GM12878 (cell line): ENCODE measurements at regions not wholly inside any gene's neighbourhood (a gene's known extent, or its start where the extent isn't known, plus 50 kb on each side); places are given as distances from the start of the nearest gene placed in this dataset.

ENCODE experiments used
- ATAC-seq: fragments of 200-7000 bp; cut with Tn5 transposase; 3 replicates; pipeline ENCODE4 v1.9.1; 2020; ENCODE audit warnings: mild to moderate bottlenecking, moderate library complexity
- BruUV-seq: library from RNA; stranded (reverse); fragments of 400-500 nt; replicated peaks from 2 replicates; lab custom pipeline; 2021; lab: Mats Ljungman, UMichigan
- CTCF ChIA-PET: fragments of 300-600 bp; sonication (Branson Sonifier 250); formaldehyde crosslinking; extraction: SDS; loops from one replicate; lab custom pipeline; 2021; ENCODE audit warnings: inconsistent platforms; lab: Yijun Ruan, JAX
- POLR2A ChIA-PET: fragments of 350-600 bp; formaldehyde crosslinking; extraction: SDS; loops from one replicate; lab custom pipeline; 2021; ENCODE audit warnings: inconsistent platforms; lab: Charles Lee
- RAD21 ChIA-PET: fragments of 300-600 bp; sonication (Branson Sonifier 250); formaldehyde crosslinking; loops from one replicate; lab custom pipeline; 2023; ENCODE audit warnings: antibody characterized with exemption; ENCODE audit not compliant: unreplicated experiment; lab: Charles Lee
- SMC1A ChIA-PET: fragments of 300-600 bp; sonication (Branson Sonifier 250); formaldehyde crosslinking; loops from one replicate; lab custom pipeline; 2023; ENCODE audit not compliant: unreplicated experiment, uncharacterized antibody; lab: Charles Lee
- DNase-seq: peaks from one replicate; pipeline ENCODE4 v3.0.0-alpha.2; 2011; ENCODE audit warnings: low read depth, low spot score
- FAIRE-seq: peaks from 3 replicates; lab custom pipeline; 2011; peaks lifted over from hg19 to GRCh38; lab: Jason Lieb, UNC
- H2AFZ ChIP-seq: 2 replicates; pipeline ENCODE4 v1.6.0; 2011; ENCODE audit warnings: low read depth, low read length, control low read depth; ENCODE audit not compliant: control insufficient read depth
- H3K27ac ChIP-seq: 2 replicates; pipeline ENCODE4 v1.5.1; 2011; ENCODE audit warnings: control low read depth; ENCODE audit not compliant: control insufficient read depth, insufficient read depth
- H3K27me3 ChIP-seq, 2 experiments: replicated peaks in 1 of 2; 2 replicates each; pipeline versions ENCODE4 v1.6.0 to v1.6.1; 2011; ENCODE audit warnings: low read length in 1 of 2; ENCODE audit not compliant: control insufficient read depth in 2 of 2, insufficient read depth in 2 of 2
- H3K36me3 ChIP-seq, 2 experiments: 2 replicates each; pipeline ENCODE4 v1.5.1; 2011; ENCODE audit warnings: low read length in 1 of 2; ENCODE audit not compliant: control insufficient read depth in 2 of 2, insufficient read depth in 2 of 2
- H3K4me1 ChIP-seq: 2 replicates; pipeline ENCODE4 v1.6.1; 2011; ENCODE audit warnings: mild to moderate bottlenecking, low read length, moderate library complexity, mixed read lengths; ENCODE audit not compliant: control insufficient read depth, insufficient read depth
- H3K4me2 ChIP-seq: 2 replicates; pipeline ENCODE4 v1.6.0; 2011; ENCODE audit warnings: control low read depth; ENCODE audit not compliant: control insufficient read depth, insufficient read depth
- H3K4me3 ChIP-seq: fragments of 200-600 bp; sonication (generic); 2 replicates; pipeline ENCODE4 v1.5.1; 2016
- H3K79me2 ChIP-seq: 2 replicates; pipeline ENCODE4 v1.6.0; 2011; ENCODE audit warnings: low read length; ENCODE audit not compliant: control insufficient read depth, insufficient read depth
- H3K9ac ChIP-seq: 2 replicates; pipeline ENCODE4 v1.8.0; 2011; ENCODE audit warnings: low read length, control low read depth, mixed read lengths; ENCODE audit not compliant: control insufficient read depth, insufficient read depth
- H3K9me3 ChIP-seq: replicated peaks from 3 replicates; pipeline ENCODE4 v1.5.1; 2011; ENCODE audit warnings: mild to moderate bottlenecking, low read length; ENCODE audit not compliant: control insufficient read depth, insufficient read depth
- H4K20me1 ChIP-seq: 2 replicates; pipeline ENCODE4 v1.6.0; 2011; ENCODE audit not compliant: control insufficient read depth, insufficient read depth
- BCL11A ChIP-seq: IDR thresholded peaks from 2 replicates; pipeline ENCODE4 v1.6.1; 2011; ENCODE audit warnings: low read depth, low read length
- EED ChIP-seq: sonication (generic); IDR thresholded peaks from 2 replicates; pipeline ENCODE4 v1.6.1; 2016; ENCODE audit warnings: antibody characterized with exemption, low read depth
- ETV6 ChIP-seq, 2 experiments: fragments of 450-650 bp in 1 of 2; IDR thresholded peaks in 1 of 2; conservative IDR thresholded peaks in 1 of 2; 2 replicates each; pipeline ENCODE4 v1.6.1; 2014; ENCODE audit warnings: antibody characterized with exemption in 1 of 2, borderline replicate concordance in 1 of 2, low read depth in 1 of 2, mild to moderate bottlenecking in 1 of 2, moderate library complexity in 1 of 2
- IKZF2 ChIP-seq, 2 experiments: fragments of 450-650 bp; IDR thresholded peaks; 2 replicates each; pipeline ENCODE4 v1.6.1; 2017; ENCODE audit warnings: mild to moderate bottlenecking in 2 of 2, moderate library complexity in 2 of 2
- KLF5 ChIP-seq: fragments of 450-650 bp; IDR thresholded peaks from 2 replicates; pipeline ENCODE4 v1.6.1; 2014; ENCODE audit warnings: mild to moderate bottlenecking; ENCODE audit not compliant: partially characterized antibody
- LARP7 ChIP-seq: fragments of 450-650 bp; IDR thresholded peaks from 2 replicates; pipeline ENCODE4 v1.6.1; 2017; ENCODE audit warnings: mild to moderate bottlenecking
- MYC ChIP-seq: IDR thresholded peaks from 2 replicates; pipeline ENCODE4 v1.6.1; 2011; ENCODE audit warnings: mild to moderate bottlenecking, low read length, moderate library complexity, inconsistent platforms; ENCODE audit not compliant: insufficient read depth, insufficient replicate concordance, insufficient read length, severe bottlenecking
- NFYA ChIP-seq: IDR thresholded peaks from 2 replicates; pipeline ENCODE4 v1.6.1; 2011; ENCODE audit warnings: low read depth, mild to moderate bottlenecking, low read length, improper control_type of control experiment, borderline replicate concordance
- NKRF ChIP-seq: fragments of 450-650 bp; conservative IDR thresholded peaks from 2 replicates; pipeline ENCODE4 v1.6.1; 2017; ENCODE audit warnings: mild to moderate bottlenecking, moderate library complexity
- NR2C2 ChIP-seq: IDR thresholded peaks from 2 replicates; pipeline ENCODE4 v1.6.1; 2011; ENCODE audit warnings: borderline replicate concordance, low read depth; ENCODE audit not compliant: control insufficient read depth, insufficient read length
- SREBF2 ChIP-seq: IDR thresholded peaks from 2 replicates; pipeline ENCODE4 v1.6.1; 2012; ENCODE audit warnings: mild to moderate bottlenecking, low read length
- TCF3 ChIP-seq: IDR thresholded peaks from 2 replicates; pipeline ENCODE4 v1.6.1; 2012; ENCODE audit warnings: low read depth, mild to moderate bottlenecking, low read length, borderline replicate concordance; ENCODE audit not compliant: insufficient read depth
- ZBTB40 ChIP-seq: fragments of 450-650 bp; IDR thresholded peaks from 2 replicates; pipeline ENCODE4 v1.6.1; 2016; ENCODE audit warnings: mild to moderate bottlenecking, moderate library complexity, borderline replicate concordance
- ZNF274 ChIP-seq: IDR thresholded peaks from one replicate; pipeline ENCODE4 v1.8.0; 2011; ENCODE audit not compliant: insufficient read length, insufficient read depth
- WGBS: methylation state at CpG from one replicate; pipeline ENCODE4 v1.1.6; 2016; ENCODE audit warnings: low lambda C conversion rate; ENCODE audit not compliant: insufficient replicate concordance, insufficient coverage; ENCODE audit errors: missing lambda C conversion rate; 5-methylcytosine and 5-hydroxymethylcytosine counted together
- in situ Hi-C: fragments of 300-500 bp; cut with MboI; formaldehyde crosslinking; loops from 9 replicates; pipeline ENCODE4 v1.14.3; 2018; ENCODE audit warnings: mixed read lengths
- intact Hi-C: fragments of 100-400 bp; cut with micrococcal nuclease; formaldehyde crosslinking; loops from one replicate; pipeline ENCODE4 v1.14.2; 2022; ENCODE audit not compliant: unreplicated experiment

DNA sequence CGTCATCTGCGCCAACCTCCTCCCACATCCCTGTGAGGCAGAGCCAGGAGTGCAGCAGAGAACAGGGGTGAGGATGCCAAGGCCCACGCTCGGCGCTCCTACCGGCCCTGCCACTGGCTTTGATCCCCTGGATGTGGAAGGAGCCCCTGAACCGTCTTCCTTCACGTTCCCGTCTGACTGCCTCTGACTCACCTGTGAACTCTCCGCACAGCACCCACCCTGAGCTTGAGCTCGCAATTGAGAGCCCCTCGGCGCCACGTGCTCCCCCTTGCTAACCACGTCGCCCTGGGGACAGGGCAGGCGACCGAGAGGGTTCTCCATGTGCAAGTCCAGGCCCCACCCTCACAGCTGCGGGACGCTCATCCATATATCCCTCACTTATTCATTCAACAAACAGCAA, 645.3 kb downstream of the BRD1 start:
- ChIA-PET POLR2A (no interaction called here), RAD21 (no interaction called here), CTCF (no interaction called here), SMC1A (no interaction called here)
- DNase-seq: no peak
- intact Hi-C loops: no loop called here
- no peaks in the 10 kb centered on the region for H4K20me1 ChIP-seq
- no peaks in the 10 kb centered on the region; the same call in 2 of the 3 replicates for H3K9me3 ChIP-seq
- H3K4me2 ChIP-seq: no peak overlapping the region
- H2AFZ ChIP-seq: no peak overlapping the region
- no peak for ATAC-seq
- H3K36me3 ChIP-seq: no peaks in the 10 kb centered on the region
- H3K79me2 ChIP-seq: no peaks in the 10 kb centered on the region
- no peaks in the 10 kb centered on the region for H3K27me3 ChIP-seq
- no peak overlapping the region for H3K9ac ChIP-seq
- no peak for FAIRE-seq
- WGBS: 39% methylated on average over 20 of the region's 20 CpGs
- no peak for TF ChIP-seq SREBF2
- TF ChIP-seq ETV6 (conservative IDR thresholded peaks at IDR 0.05 in 1 of 2, IDR thresholded peaks at IDR 0.05 in 1 of 2; ENCODE audit: borderline replicate concordance in 1 of 2, low read depth in 1 of 2): no peak
- TF ChIP-seq ZBTB40: no peak
- no peak for TF ChIP-seq NFYA
- no peak for TF ChIP-seq MYC
- no peak for TF ChIP-seq NKRF
- TF ChIP-seq KLF5: no peak
- no peak for TF ChIP-seq BCL11A
- TF ChIP-seq EED: no peak
- no peak for TF ChIP-seq IKZF2 (IDR thresholded peaks at IDR 0.05)
- TF ChIP-seq LARP7: no peak
- TF ChIP-seq TCF3: no peak
- no peak for TF ChIP-seq NR2C2
- TF ChIP-seq ZNF274: no peak
- TF ChIP-seq, all 136 proteins: peak for 0
- in situ Hi-C loops: no loop called here
- H3K4me3 ChIP-seq: no peak overlapping the region
- no peak overlapping the region for H3K27ac ChIP-seq
- H3K4me1 ChIP-seq: no peaks in the 10 kb centered on the region
- no TSS peak for BruUV-seq
